HFF-Myc (cell line): ENCODE measurements at regions not wholly inside any gene's neighbourhood (a gene's known extent, or its start where the extent isn't known, plus 50 kb on each side); places are given as distances from the start of the nearest gene placed in this dataset.
"Not testable (repeated sequence)": the region's sequence is repeated elsewhere in the genome, so short reads cannot be mapped to it uniquely, and the experiment has no call there.

Experiments
- DNase-seq: peaks from one replicate; pipeline ENCODE4 v3.0.0-alpha.2; 2011; ENCODE audit warnings: low read depth; ENCODE audit errors: extremely low read depth
- H3K4me3 ChIP-seq: replicated peaks from 2 replicates; pipeline ENCODE4 v1.5.1; 2011; ENCODE audit warnings: low read depth, mild to moderate bottlenecking, control low read depth, low read length
- CTCF ChIP-seq: IDR thresholded peaks from 2 replicates; pipeline ENCODE4 v1.5.1; 2012; ENCODE audit warnings: mild to moderate bottlenecking, low read depth, low read length, control low read depth; ENCODE audit errors: missing control alignments

GRCh38 chr16:35149550-35149949 is 1690.1 kb downstream of the TP53TG3F start:
- no peak overlapping the region for H3K4me3 ChIP-seq
- no peak for TF ChIP-seq CTCF
- no peak for DNase-seq

DNA sequence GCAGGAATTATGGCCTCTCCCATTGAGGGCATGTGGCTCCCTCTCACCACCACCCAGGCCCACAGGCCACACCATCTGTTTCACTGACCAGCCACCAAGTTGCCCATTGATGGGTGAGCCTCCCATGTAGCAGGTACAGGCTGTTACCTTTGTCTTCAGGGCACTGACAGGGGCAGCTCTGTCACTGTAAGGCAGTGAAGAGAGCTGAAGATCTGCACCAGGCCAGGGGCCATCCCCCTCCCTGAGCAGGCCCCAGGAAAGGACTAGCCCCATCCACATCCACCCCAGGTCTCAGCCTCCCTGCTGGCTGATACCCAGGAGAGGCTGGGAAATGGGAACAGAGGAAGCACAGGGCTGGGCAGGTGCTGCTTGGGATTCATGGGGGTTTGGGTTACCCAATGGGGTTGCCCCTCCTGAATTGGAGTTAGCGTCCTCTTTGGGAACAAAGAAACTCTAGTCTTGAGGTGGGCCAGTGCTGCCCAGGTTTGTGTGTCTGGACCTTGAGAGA is 1691.4 kb downstream of the TP53TG3F start:
- DNase-seq = no peak

DNA sequence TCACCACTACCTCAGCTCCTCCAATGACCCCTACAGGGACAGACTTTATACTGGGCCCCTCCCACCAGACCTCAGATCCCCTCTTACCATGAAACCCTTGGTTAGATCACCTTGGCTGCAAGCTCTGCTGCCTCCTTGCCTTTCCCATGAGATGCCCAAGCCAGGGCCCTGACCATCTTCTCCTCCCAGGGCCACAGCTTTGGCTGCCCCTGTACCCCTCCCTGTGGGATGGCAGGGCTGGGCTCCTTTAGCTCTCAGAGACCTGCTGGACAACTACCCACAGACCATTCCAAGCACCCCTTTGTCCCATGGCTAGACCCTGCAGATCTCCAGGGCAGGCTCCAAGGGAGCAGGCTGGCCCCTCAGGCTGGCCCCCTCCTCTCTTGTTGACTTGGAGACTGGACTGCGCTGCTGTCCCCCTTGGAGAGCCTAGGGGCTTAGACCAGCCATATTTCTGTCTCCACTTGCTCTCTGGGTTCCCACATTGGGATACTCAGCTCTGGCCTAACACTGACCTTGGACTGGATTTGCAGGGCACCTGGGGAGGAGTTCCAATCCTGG is 1692.7 kb downstream of the TP53TG3F start:
- no peak for TF ChIP-seq CTCF
- no peak overlapping the region for H3K4me3 ChIP-seq
- no peak for DNase-seq

More for the DNA sequence above, 1691.4 kb downstream of the TP53TG3F start:
- no peak overlapping the region for H3K4me3 ChIP-seq
- TF ChIP-seq CTCF = no peak

DNA sequence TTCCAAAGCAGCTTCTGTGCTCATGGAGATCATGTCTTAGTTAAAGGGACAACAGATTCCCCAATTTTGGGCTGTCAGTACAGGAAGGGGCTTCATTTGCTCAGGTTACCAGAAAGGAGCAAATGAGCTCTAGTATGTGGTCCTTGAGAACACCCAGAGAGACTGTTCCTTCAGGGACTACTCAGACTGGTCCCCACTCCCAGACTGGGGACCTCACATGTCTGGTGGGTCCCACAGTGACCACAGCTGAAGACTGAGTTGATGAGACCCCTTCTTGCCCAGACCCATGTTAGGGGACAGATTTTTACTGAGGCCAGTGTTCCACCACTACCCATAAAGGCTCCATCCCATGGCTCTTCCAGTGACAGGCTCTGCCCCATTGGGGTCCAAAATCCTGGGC is 1695.2 kb downstream of the TP53TG3F start:
- TF ChIP-seq CTCF = no peak
- DNase-seq = no peak
- no peak overlapping the region for H3K4me3 ChIP-seq

GRCh38 chr16:35157549-35157948 is 1698.1 kb downstream of the TP53TG3F start:
- not testable (repeated sequence) for DNase-seq, H3K4me3 ChIP-seq

- DNase-seq, H3K4me3 ChIP-seq: not testable (repeated sequence)
Observed at GRCh38 chr16:35169324-35169723, 1709.9 kb downstream of the TP53TG3F start.

DNA sequence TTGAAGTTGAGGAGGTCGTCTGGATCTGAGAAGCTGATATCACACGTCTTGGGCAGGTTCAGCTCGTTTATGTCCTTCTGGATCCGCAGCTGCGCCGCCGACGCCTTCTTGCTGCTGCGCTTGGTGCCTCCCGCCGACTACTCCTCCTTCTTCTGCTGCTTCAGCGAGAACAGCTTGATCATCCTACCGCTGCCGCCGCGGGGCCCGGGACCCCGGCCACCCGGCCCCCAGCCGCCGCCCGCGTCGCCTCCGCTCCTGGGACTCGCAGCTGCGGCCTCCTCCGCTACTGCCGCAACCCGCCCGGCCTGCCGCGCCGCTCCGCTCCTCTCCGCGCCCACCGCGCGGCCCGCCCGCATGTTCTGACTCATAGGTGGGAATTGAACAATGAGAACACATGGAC is 1710.6 kb downstream of the TP53TG3F start:
- not testable (repeated sequence) for H3K4me3 ChIP-seq, DNase-seq

- no peak for TF ChIP-seq CTCF
- H3K4me3 ChIP-seq = no peak overlapping the region
- no peak for DNase-seq
Observed at GRCh38 chr16:35170610-35171009, 1711.2 kb downstream of the TP53TG3F start.
